ENCODE measurements at regions not wholly inside any gene's neighbourhood (a gene's known extent, or its start where the extent isn't known, plus 50 kb on each side); places are given as distances from the start of the nearest gene placed in this dataset.

- Histone ChIP-seq H3K27me3 (no peaks in the 10 kb centered on the region), H3K4me3 (no peak overlapping the region), H3K36me3 (no peaks in the 10 kb centered on the region), H3K9me3 (no peaks in the 10 kb centered on the region), H3K27ac (no peak overlapping the region), H3K4me1 (no peaks in the 10 kb centered on the region)
- DNase-seq, result no peak
- no peak for TF ChIP-seq CTCF (IDR thresholded peaks at IDR 0.05)
- TF ChIP-seq POLR2A (IDR thresholded peaks at IDR 0.05), result no peak
- 68 to 70% methylated on average over 9 of the region's 9 CpGs for WGBS, 2 donors
- intact Hi-C loops (cut with DNase I), result no loop called here
These were observed 117.6 kb downstream of the FAT3 start for GRCh38 chr11:92342034-92342720.

GRCh38 chr11:92342886-92343285, 118.3 kb downstream of the FAT3 start:
- no peak for TF ChIP-seq CTCF (IDR thresholded peaks at IDR 0.05)
- TF ChIP-seq POLR2A (IDR thresholded peaks at IDR 0.05), result no peak
- DNase-seq, result no peak
- no peak overlapping the region for H3K4me3 ChIP-seq
- no peaks in the 10 kb centered on the region for H3K36me3 ChIP-seq
- H3K27me3 ChIP-seq, result no peaks in the 10 kb centered on the region
- H3K27ac ChIP-seq, result no peak overlapping the region
- H3K9me3 ChIP-seq, result no peaks in the 10 kb centered on the region
- 88 to 91% methylated on average over 3 of the region's 3 CpGs for WGBS, 2 donors
- no peaks in the 10 kb centered on the region for H3K4me1 ChIP-seq
- intact Hi-C loops (cut with DNase I), result no loop called here

- H3K4me1 ChIP-seq, result no peaks in the 10 kb centered on the region
- no peaks in the 10 kb centered on the region for H3K36me3 ChIP-seq
- 47 to 70% methylated on average over 4 of the region's 4 CpGs for WGBS, 2 donors
- intact Hi-C loops (cut with DNase I), result no loop called here
- no peak for DNase-seq
- H3K4me3 ChIP-seq, result no peak overlapping the region
- H3K27ac ChIP-seq, result no peak overlapping the region
- TF ChIP-seq CTCF (IDR thresholded peaks at IDR 0.05) (no peak), POLR2A (IDR thresholded peaks at IDR 0.05) (no peak)
- no peaks in the 10 kb centered on the region for H3K27me3 ChIP-seq
- H3K9me3 ChIP-seq, result no peaks in the 10 kb centered on the region
These were observed 121.6 kb downstream of the FAT3 start for GRCh38 chr11:92346220-92346619.

- no peak overlapping the region for H3K4me3 ChIP-seq
- no peak for DNase-seq
- no peaks in the 10 kb centered on the region for H3K4me1 ChIP-seq
- no peak overlapping the region for H3K27ac ChIP-seq
- H3K9me3 ChIP-seq, result no peaks in the 10 kb centered on the region
- intact Hi-C loops (cut with DNase I), result no loop called here
- WGBS, 2 donors, result 35 to 36% methylated on average over 1 of the region's 1 CpG
- TF ChIP-seq POLR2A (IDR thresholded peaks at IDR 0.05), result no peak
- no peak for TF ChIP-seq CTCF (IDR thresholded peaks at IDR 0.05)
- H3K36me3 ChIP-seq, result no peaks in the 10 kb centered on the region
- H3K27me3 ChIP-seq, result no peaks in the 10 kb centered on the region
These were observed 122.8 kb downstream of the FAT3 start for GRCh38 chr11:92347454-92347853.

- Histone ChIP-seq H3K4me3 (no peak overlapping the region), H3K27me3 (no peaks in the 10 kb centered on the region), H3K9me3 (no peaks in the 10 kb centered on the region), H3K4me1 (no peaks in the 10 kb centered on the region), H3K27ac (no peak overlapping the region), H3K36me3 (no peaks in the 10 kb centered on the region)
- intact Hi-C loops (cut with DNase I), result no loop called here
- no peak for DNase-seq
- TF ChIP-seq CTCF (IDR thresholded peaks at IDR 0.05) (no peak), POLR2A (IDR thresholded peaks at IDR 0.05) (no peak)
- WGBS, 2 donors, result 66 to 71% methylated on average over 4 of the region's 4 CpGs
These were observed 125.0 kb downstream of the FAT3 start for GRCh38 chr11:92349486-92350156.

Data from esophagus squamous epithelium (tissue), 5 donors.